SU-DHL-6 (cell line): ENCODE measurements at regions not wholly inside any gene's neighbourhood (a gene's known extent, or its start where the extent isn't known, plus 50 kb on each side); places are given as distances from the start of the nearest gene placed in this dataset.

Source experiments
- EZH2phosphoT487 ChIP-seq: fragments of 200-600 bp; sonication (generic), shearing (Covaris generic); conservative IDR thresholded peaks from 2 replicates; pipeline ENCODE4 v1.6.1; 2018; ENCODE audit warnings: mild to moderate bottlenecking, antibody characterized with exemption, low read length, moderate library complexity, mixed read lengths
- TF ChIP-seq, protein P1 (sequence below): fragments of 200-600 bp; sonication (generic); IDR thresholded peaks from one replicate; pipeline ENCODE4 v1.5.1; 2017; ENCODE audit warnings: antibody characterized with exemption, mild to moderate bottlenecking, low read length, moderate library complexity; ENCODE audit not compliant: insufficient read depth, poor library complexity, severe bottlenecking

DNA sequence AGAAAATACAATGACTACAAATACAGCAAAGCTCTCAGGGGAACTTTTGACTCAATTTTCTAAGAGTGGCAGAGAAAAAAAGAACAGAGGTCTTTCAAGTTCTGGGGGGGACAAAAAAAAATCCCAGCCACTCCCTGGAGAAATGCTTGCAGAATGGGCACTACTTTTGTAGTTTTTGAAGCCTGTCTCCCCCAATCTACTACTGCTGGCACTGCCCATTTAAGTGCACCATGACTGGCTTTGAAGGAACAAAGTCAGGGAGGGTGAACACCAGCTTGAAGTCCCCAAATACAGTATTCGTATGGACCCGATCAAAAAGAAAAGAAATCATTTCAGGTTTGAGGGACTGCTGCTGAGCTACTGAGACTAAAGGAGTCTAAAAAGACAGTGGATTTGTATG is 1824.4 kb downstream of the ARAP2 start:
- TF ChIP-seq, protein P1, sequence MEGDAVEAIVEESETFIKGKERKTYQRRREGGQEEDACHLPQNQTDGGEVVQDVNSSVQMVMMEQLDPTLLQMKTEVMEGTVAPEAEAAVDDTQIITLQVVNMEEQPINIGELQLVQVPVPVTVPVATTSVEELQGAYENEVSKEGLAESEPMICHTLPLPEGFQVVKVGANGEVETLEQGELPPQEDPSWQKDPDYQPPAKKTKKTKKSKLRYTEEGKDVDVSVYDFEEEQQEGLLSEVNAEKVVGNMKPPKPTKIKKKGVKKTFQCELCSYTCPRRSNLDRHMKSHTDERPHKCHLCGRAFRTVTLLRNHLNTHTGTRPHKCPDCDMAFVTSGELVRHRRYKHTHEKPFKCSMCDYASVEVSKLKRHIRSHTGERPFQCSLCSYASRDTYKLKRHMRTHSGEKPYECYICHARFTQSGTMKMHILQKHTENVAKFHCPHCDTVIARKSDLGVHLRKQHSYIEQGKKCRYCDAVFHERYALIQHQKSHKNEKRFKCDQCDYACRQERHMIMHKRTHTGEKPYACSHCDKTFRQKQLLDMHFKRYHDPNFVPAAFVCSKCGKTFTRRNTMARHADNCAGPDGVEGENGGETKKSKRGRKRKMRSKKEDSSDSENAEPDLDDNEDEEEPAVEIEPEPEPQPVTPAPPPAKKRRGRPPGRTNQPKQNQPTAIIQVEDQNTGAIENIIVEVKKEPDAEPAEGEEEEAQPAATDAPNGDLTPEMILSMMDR = no peak
- no peak for TF ChIP-seq EZH2phosphoT487
